GM12892 (cell line): ENCODE measurements at regions not wholly inside any gene's neighbourhood (a gene's known extent, or its start where the extent isn't known, plus 50 kb on each side); places are given as distances from the start of the nearest gene placed in this dataset.

Experiments
- POLR2A ChIP-seq: IDR thresholded peaks from 2 replicates; pipeline ENCODE4 v1.6.1; 2011; ENCODE audit warnings: low read depth, low read length, control low read depth
- POLR2AphosphoS5 ChIP-seq: IDR thresholded peaks from 2 replicates; pipeline ENCODE4 v1.6.1; 2011; ENCODE audit warnings: low read depth, low read length, control low read depth

- TF ChIP-seq POLR2AphosphoS5 (no peak), POLR2A (no peak)
These were observed 76.6 kb upstream of the DAB2 start for GRCh38 chr5:39501397-39501796.
